ENCODE measurements at regions not wholly inside any gene's neighbourhood (a gene's known extent, or its start where the extent isn't known, plus 50 kb on each side); places are given as distances from the start of the nearest gene placed in this dataset.

GRCh38 chr13:33634546-33634982 lies 183.4 kb upstream of the RFC3 start:
- H3K27ac ChIP-seq (ENCODE audit: low read length), result no peak overlapping the region
- H4K20me1 ChIP-seq (ENCODE audit: insufficient read depth), result no peaks in the 10 kb centered on the region
- H3K27me3 ChIP-seq (ENCODE audit: insufficient read depth, low read depth, low read length), result no peaks in the 10 kb centered on the region
- no peaks in the 10 kb centered on the region for H3K36me3 ChIP-seq (ENCODE audit: insufficient read depth, low read length)
- no peaks in the 10 kb centered on the region for H3K79me2 ChIP-seq (replicated peaks; ENCODE audit: insufficient read depth, low read length)
- H3K4me2 ChIP-seq (ENCODE audit: low read length), result no peak overlapping the region
- no peaks in the 10 kb centered on the region for H3K9me3 ChIP-seq (ENCODE audit: low read length)
- no peak overlapping the region for H3K4me3 ChIP-seq (ENCODE audit: low read length)
- no peaks in the 10 kb centered on the region for H3K9me2 ChIP-seq (ENCODE audit: insufficient read depth, low read length)
- no peak overlapping the region for H3K9ac ChIP-seq (ENCODE audit: low read length)
- no peak overlapping the region for H2AFZ ChIP-seq (ENCODE audit: low read depth, low read length)
- no peaks in the 10 kb centered on the region for H3F3A ChIP-seq (ENCODE audit: insufficient read depth, low read length, poor library complexity, severe bottlenecking)
- TF ChIP-seq EZH2 (IDR thresholded peaks at IDR 0.05; ENCODE audit: borderline replicate concordance, insufficient read depth, low read length, poor library complexity, severe bottlenecking) (no peak), RAD21 (conservative IDR thresholded peaks at IDR 0.05) (no peak), EP300 (conservative IDR thresholded peaks at IDR 0.05; ENCODE audit: poor library complexity, severe bottlenecking) (no peak)

- Histone ChIP-seq H2AFZ (ENCODE audit: low read depth, low read length) (no peak overlapping the region), H3F3A (ENCODE audit: insufficient read depth, low read length, poor library complexity, severe bottlenecking) (no peaks in the 10 kb centered on the region), H3K9me3 (ENCODE audit: low read length) (no peaks in the 10 kb centered on the region), H3K79me2 (replicated peaks; ENCODE audit: insufficient read depth, low read length) (no peaks in the 10 kb centered on the region), H3K9me2 (ENCODE audit: insufficient read depth, low read length) (no peaks in the 10 kb centered on the region), H3K36me3 (ENCODE audit: insufficient read depth, low read length) (no peaks in the 10 kb centered on the region), H4K20me1 (ENCODE audit: insufficient read depth) (no peaks in the 10 kb centered on the region), H3K27ac (ENCODE audit: low read length) (no peak overlapping the region), H3K27me3 (ENCODE audit: insufficient read depth, low read depth, low read length) (no peaks in the 10 kb centered on the region), H3K9ac (ENCODE audit: low read length) (no peak overlapping the region), H3K4me2 (ENCODE audit: low read length) (no peak overlapping the region), H3K4me3 (ENCODE audit: low read length) (no peak overlapping the region)
- TF ChIP-seq EZH2 (IDR thresholded peaks at IDR 0.05; ENCODE audit: borderline replicate concordance, insufficient read depth, low read length, poor library complexity, severe bottlenecking) (no peak), EP300 (conservative IDR thresholded peaks at IDR 0.05; ENCODE audit: poor library complexity, severe bottlenecking) (no peak), POLR2AphosphoS5 (IDR thresholded peaks at IDR 0.05) (no peak), TAF1 (IDR thresholded peaks at IDR 0.05; ENCODE audit: low read depth) (no peak), SMC3 (conservative IDR thresholded peaks at IDR 0.05; ENCODE audit: poor library complexity) (no peak)
Measured at GRCh38 chr13:33636243-33636642, 181.7 kb upstream of the RFC3 start.

DNA sequence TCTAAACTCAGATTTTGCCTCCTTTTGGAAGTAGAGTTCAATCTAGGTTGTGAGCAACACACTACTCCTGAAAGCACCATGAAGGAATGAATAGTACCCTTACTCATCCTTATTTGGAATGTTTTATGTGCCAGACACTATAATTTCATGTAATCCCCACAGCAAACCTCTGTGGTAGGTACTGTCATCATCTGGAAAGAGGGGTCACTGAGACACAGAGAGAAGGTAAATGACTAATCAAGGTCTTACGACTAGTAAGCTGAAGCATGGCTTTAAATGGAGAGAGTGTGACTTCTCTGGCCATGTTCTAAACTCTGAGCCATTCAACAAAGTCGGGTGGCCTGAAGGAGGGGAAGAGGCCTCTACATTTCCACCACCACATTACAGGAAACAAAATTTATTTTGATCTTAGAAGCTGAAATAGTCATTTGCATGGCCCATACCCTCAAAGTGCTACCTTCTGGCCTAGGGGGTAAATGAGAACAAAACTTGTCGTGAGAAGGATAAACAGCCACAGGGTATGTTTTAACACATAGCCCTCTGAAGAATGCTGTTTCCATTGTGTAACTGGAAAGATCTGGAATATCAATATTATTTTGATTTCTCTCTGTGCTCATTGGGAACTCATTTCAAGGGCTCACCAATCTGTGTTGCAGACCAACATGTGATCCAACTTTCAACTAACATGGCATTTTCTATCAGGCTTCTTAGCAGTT lies 180.8 kb upstream of the RFC3 start:
- no peaks in the 10 kb centered on the region for H3K9me3 ChIP-seq (ENCODE audit: low read length)
- no peak overlapping the region for H3K4me3 ChIP-seq (ENCODE audit: low read length)
- no peaks in the 10 kb centered on the region for H3K9me2 ChIP-seq (ENCODE audit: insufficient read depth, low read length)
- no peaks in the 10 kb centered on the region for H3F3A ChIP-seq (ENCODE audit: insufficient read depth, low read length, poor library complexity, severe bottlenecking)
- no peak overlapping the region for H3K27ac ChIP-seq (ENCODE audit: low read length)
- H4K20me1 ChIP-seq (ENCODE audit: insufficient read depth), result no peaks in the 10 kb centered on the region
- no peaks in the 10 kb centered on the region for H3K79me2 ChIP-seq (replicated peaks; ENCODE audit: insufficient read depth, low read length)
- no peak overlapping the region for H3K9ac ChIP-seq (ENCODE audit: low read length)
- H3K4me2 ChIP-seq (ENCODE audit: low read length), result no peak overlapping the region
- H3K27me3 ChIP-seq (ENCODE audit: insufficient read depth, low read depth, low read length), result no peaks in the 10 kb centered on the region
- H2AFZ ChIP-seq (ENCODE audit: low read depth, low read length), result no peak overlapping the region
- H3K36me3 ChIP-seq (ENCODE audit: insufficient read depth, low read length), result no peaks in the 10 kb centered on the region
- TF ChIP-seq POLR2AphosphoS5 (IDR thresholded peaks at IDR 0.05) (no peak), TAF1 (IDR thresholded peaks at IDR 0.05; ENCODE audit: low read depth) (no peak), MXI1 (conservative IDR thresholded peaks at IDR 0.05; ENCODE audit: poor library complexity, severe bottlenecking) (no peak), EP300 (conservative IDR thresholded peaks at IDR 0.05; ENCODE audit: poor library complexity, severe bottlenecking) (no peak), RAD21 (conservative IDR thresholded peaks at IDR 0.05) (no peak), EZH2 (IDR thresholded peaks at IDR 0.05; ENCODE audit: borderline replicate concordance, insufficient read depth, low read length, poor library complexity, severe bottlenecking) (no peak), SMC3 (conservative IDR thresholded peaks at IDR 0.05; ENCODE audit: poor library complexity) (no peak)
- TF ChIP-seq, protein P1, sequence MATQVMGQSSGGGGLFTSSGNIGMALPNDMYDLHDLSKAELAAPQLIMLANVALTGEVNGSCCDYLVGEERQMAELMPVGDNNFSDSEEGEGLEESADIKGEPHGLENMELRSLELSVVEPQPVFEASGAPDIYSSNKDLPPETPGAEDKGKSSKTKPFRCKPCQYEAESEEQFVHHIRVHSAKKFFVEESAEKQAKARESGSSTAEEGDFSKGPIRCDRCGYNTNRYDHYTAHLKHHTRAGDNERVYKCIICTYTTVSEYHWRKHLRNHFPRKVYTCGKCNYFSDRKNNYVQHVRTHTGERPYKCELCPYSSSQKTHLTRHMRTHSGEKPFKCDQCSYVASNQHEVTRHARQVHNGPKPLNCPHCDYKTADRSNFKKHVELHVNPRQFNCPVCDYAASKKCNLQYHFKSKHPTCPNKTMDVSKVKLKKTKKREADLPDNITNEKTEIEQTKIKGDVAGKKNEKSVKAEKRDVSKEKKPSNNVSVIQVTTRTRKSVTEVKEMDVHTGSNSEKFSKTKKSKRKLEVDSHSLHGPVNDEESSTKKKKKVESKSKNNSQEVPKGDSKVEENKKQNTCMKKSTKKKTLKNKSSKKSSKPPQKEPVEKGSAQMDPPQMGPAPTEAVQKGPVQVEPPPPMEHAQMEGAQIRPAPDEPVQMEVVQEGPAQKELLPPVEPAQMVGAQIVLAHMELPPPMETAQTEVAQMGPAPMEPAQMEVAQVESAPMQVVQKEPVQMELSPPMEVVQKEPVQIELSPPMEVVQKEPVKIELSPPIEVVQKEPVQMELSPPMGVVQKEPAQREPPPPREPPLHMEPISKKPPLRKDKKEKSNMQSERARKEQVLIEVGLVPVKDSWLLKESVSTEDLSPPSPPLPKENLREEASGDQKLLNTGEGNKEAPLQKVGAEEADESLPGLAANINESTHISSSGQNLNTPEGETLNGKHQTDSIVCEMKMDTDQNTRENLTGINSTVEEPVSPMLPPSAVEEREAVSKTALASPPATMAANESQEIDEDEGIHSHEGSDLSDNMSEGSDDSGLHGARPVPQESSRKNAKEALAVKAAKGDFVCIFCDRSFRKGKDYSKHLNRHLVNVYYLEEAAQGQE (IDR thresholded peaks at IDR 0.05; ENCODE audit: borderline replicate concordance), result no peak
- TF ChIP-seq, protein P2, sequence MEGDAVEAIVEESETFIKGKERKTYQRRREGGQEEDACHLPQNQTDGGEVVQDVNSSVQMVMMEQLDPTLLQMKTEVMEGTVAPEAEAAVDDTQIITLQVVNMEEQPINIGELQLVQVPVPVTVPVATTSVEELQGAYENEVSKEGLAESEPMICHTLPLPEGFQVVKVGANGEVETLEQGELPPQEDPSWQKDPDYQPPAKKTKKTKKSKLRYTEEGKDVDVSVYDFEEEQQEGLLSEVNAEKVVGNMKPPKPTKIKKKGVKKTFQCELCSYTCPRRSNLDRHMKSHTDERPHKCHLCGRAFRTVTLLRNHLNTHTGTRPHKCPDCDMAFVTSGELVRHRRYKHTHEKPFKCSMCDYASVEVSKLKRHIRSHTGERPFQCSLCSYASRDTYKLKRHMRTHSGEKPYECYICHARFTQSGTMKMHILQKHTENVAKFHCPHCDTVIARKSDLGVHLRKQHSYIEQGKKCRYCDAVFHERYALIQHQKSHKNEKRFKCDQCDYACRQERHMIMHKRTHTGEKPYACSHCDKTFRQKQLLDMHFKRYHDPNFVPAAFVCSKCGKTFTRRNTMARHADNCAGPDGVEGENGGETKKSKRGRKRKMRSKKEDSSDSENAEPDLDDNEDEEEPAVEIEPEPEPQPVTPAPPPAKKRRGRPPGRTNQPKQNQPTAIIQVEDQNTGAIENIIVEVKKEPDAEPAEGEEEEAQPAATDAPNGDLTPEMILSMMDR (IDR thresholded peaks at IDR 0.05; ENCODE audit: poor library complexity, severe bottlenecking), result no peak
